DND-41 (cell line): ENCODE measurements at regions not wholly inside any gene's neighbourhood (a gene's known extent, or its start where the extent isn't known, plus 50 kb on each side); places are given as distances from the start of the nearest gene placed in this dataset.

Experiments used
- ATAC-seq: fragments of 200-7000 bp; cut with Tn5 transposase; 3 replicates; pipeline ENCODE4 v1.9.1; 2021; ENCODE audit warnings: low read depth; ENCODE audit not compliant: insufficient read depth
- DNase-seq: peaks from one replicate; pipeline ENCODE4 v3.0.0-alpha.2; 2020
- H2AFZ ChIP-seq: 2 replicates; pipeline ENCODE4 v1.6.0; 2012; ENCODE audit warnings: low read depth, low read length
- H3K27ac ChIP-seq: 2 replicates; pipeline ENCODE4 v1.5.1; 2012; ENCODE audit warnings: low read length, inconsistent platforms
- H3K27me3 ChIP-seq: fragments of 200-600 bp; sonication (generic); 2 replicates; pipeline ENCODE4 v1.6.0; 2012; ENCODE audit warnings: low read length, mild to moderate bottlenecking, inconsistent platforms; ENCODE audit not compliant: insufficient read depth, poor library complexity
- H3K36me3 ChIP-seq: 2 replicates; pipeline ENCODE4 v1.5.1; 2012; ENCODE audit warnings: low read length, inconsistent platforms; ENCODE audit not compliant: insufficient read depth
- H3K4me1 ChIP-seq: 2 replicates; pipeline ENCODE4 v1.5.1; 2012; ENCODE audit warnings: mild to moderate bottlenecking, low read length; ENCODE audit not compliant: insufficient read depth
- H3K4me2 ChIP-seq: 2 replicates; pipeline ENCODE4 v1.6.0; 2012; ENCODE audit warnings: mild to moderate bottlenecking, moderate library complexity, low read length, inconsistent platforms; ENCODE audit not compliant: insufficient read depth
- H3K4me3 ChIP-seq, 2 experiments: fragments of 200-600 bp in 1 of 2; shearing (Covaris generic) in 1 of 2; 2 replicates each; pipeline ENCODE4 v1.5.1; 2012 to 2016; ENCODE audit warnings: inconsistent platforms in 2 of 2, low read length in 2 of 2, mild to moderate bottlenecking in 2 of 2, low read depth in 1 of 2, moderate library complexity in 1 of 2
- H3K79me2 ChIP-seq: 2 replicates; pipeline ENCODE4 v1.6.0; 2012; ENCODE audit warnings: low read length, inconsistent platforms; ENCODE audit not compliant: insufficient read depth
- H3K9ac ChIP-seq: 2 replicates; pipeline ENCODE4 v1.6.0; 2012; ENCODE audit warnings: low read depth, mild to moderate bottlenecking, inconsistent platforms, low read length, moderate library complexity
- H3K9me3 ChIP-seq: 2 replicates; pipeline ENCODE4 v1.5.1; 2012; ENCODE audit warnings: low read length, moderate library complexity, mild to moderate bottlenecking, inconsistent platforms; ENCODE audit not compliant: insufficient read depth, severe bottlenecking
- H4K20me1 ChIP-seq: 2 replicates; pipeline ENCODE4 v1.6.0; 2012; ENCODE audit warnings: low read length; ENCODE audit not compliant: insufficient read depth
- CTCF ChIP-seq: IDR thresholded peaks from 2 replicates; pipeline ENCODE4 v1.5.1; 2012; ENCODE audit warnings: borderline replicate concordance, low read length, moderate library complexity, mild to moderate bottlenecking; ENCODE audit not compliant: poor library complexity, severe bottlenecking; ENCODE audit errors: extremely low read depth
- EZH2 ChIP-seq: IDR thresholded peaks from 3 replicates; pipeline ENCODE4 v1.6.1; 2012; ENCODE audit warnings: borderline replicate concordance, low read depth, mild to moderate bottlenecking, moderate library complexity, low read length, inconsistent platforms; ENCODE audit not compliant: severe bottlenecking

- no peak overlapping the region for H3K9ac ChIP-seq
- no peak overlapping the region for H3K4me2 ChIP-seq
- H3K36me3 ChIP-seq = no peaks in the 10 kb centered on the region
- no peaks in the 10 kb centered on the region for H3K9me3 ChIP-seq
- H2AFZ ChIP-seq = no peak overlapping the region
- peaks cover 28% of the 10 kb centered on the region for H3K27me3 ChIP-seq
- H4K20me1 ChIP-seq = no peaks in the 10 kb centered on the region
- ATAC-seq (no peak), DNase-seq (no peak)
- no peak overlapping the region for H3K4me3 ChIP-seq
- TF ChIP-seq EZH2 = no peak
- TF ChIP-seq CTCF = no peak
- no peak overlapping the region for H3K27ac ChIP-seq
- H3K4me1 ChIP-seq = no peaks in the 10 kb centered on the region
- no peaks in the 10 kb centered on the region for H3K79me2 ChIP-seq
Measured at GRCh38 chr22:22741843-22742242, 97.4 kb downstream of the GGTLC2 start.

GRCh38 chr22:22742641-22743040, 98.2 kb downstream of the GGTLC2 start:
- DNase-seq = no peak
- Histone ChIP-seq H4K20me1 (no peaks in the 10 kb centered on the region), H3K4me3 (no peak overlapping the region), H3K4me2 (no peak overlapping the region), H3K27ac (no peak overlapping the region), H2AFZ (no peak overlapping the region), H3K4me1 (no peaks in the 10 kb centered on the region), H3K27me3 (peaks cover 23% of the 10 kb centered on the region), H3K36me3 (no peaks in the 10 kb centered on the region), H3K9me3 (no peaks in the 10 kb centered on the region), H3K79me2 (no peaks in the 10 kb centered on the region), H3K9ac (no peak overlapping the region)
- TF ChIP-seq CTCF = no peak
- no peak for ATAC-seq

- Histone ChIP-seq H3K4me1 (no peaks in the 10 kb centered on the region), H3K9ac (no peak overlapping the region), H3K27ac (no peak overlapping the region), H2AFZ (no peak overlapping the region), H4K20me1 (no peaks in the 10 kb centered on the region), H3K36me3 (no peaks in the 10 kb centered on the region), H3K4me3 (no peak overlapping the region), H3K9me3 (no peaks in the 10 kb centered on the region), H3K27me3 (peaks cover 19% of the 10 kb centered on the region), H3K79me2 (no peaks in the 10 kb centered on the region), H3K4me2 (no peak overlapping the region)
- ATAC-seq (no peak), DNase-seq (no peak)
- TF ChIP-seq EZH2 (no peak), CTCF (no peak)
Measured at GRCh38 chr22:22743128-22743760, 98.8 kb downstream of the GGTLC2 start.
